ENCODE measurements at regions not wholly inside any gene's neighbourhood (a gene's known extent, or its start where the extent isn't known, plus 50 kb on each side); places are given as distances from the start of the nearest gene placed in this dataset.
"Not testable (repeated sequence)": the region's sequence is repeated elsewhere in the genome, so short reads cannot be mapped to it uniquely, and the experiment has no call there.

DNA sequence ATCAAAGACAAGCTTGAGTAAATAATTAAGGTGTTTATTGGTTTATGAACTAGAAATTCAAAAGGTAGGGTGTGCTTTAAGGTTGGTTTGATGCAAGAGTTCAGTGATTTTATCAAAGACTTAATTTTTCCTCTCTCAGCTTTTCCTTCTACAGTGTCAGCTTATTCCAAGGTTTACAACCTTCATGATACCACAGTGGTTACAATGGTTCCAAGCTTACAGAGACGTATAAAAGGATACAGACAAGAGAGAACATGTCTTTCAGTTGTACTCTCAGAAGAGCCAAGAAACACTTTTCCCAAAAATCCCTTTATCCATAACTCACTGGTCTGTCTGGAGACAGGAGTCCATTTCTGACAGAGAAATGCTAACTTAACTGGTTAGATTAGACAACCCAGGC, 93.5 kb upstream of the LOC128125822 start:
- no peak for DNase-seq

DNA sequence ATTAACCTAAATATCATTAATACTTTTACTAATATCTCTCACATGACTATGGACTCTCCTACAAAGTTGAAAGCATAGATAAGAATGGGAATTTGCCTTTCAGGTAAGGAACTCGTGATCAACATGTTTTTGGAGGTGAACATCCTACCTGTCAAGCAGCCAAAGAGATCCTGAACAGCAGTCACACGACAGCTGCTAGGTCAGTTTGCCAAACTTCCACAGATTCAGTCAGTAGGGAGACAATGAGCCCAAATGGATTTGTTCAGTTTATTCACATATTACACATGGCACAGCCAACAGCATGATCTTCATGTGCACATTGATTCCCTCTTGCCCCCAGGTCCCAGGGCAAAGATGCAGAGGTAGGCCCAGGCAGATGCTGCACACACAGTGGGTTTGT, 86.1 kb upstream of the LOC128125822 start:
- no peak for DNase-seq

DNA sequence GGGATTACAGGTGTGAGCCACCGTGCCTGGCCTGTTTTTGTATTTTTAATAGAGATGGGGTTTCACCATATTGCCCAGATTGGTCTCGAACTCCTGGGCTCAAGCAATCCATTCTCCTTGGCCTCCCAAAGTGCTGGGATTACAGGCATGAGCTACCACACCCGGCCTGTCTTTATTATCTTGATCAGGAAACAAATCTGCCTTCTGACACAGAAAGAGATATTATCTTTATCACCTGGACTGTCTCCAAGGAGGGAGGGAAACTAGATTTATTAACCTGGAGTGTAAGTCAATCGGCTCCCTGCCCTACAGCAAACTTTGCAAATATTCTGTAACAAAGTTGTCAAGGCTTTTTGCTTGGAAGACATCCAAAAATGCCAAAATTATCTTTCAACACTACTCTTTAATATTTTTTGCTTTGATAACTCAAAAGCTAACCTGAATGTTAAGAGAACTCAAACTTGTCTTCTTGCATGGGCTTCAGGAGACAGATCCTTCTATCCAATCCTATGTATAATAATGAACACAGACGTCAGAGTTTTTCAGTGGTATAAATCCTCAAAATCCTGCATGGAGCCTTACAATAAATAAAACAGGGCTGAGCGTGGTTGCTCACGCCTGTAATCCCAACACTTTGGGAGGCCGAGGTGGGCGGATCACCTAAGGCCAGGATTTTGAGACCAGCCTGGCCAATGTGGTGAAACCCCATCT, 85.0 kb upstream of the LOC128125822 start:
- DNase-seq = no peak

DNA sequence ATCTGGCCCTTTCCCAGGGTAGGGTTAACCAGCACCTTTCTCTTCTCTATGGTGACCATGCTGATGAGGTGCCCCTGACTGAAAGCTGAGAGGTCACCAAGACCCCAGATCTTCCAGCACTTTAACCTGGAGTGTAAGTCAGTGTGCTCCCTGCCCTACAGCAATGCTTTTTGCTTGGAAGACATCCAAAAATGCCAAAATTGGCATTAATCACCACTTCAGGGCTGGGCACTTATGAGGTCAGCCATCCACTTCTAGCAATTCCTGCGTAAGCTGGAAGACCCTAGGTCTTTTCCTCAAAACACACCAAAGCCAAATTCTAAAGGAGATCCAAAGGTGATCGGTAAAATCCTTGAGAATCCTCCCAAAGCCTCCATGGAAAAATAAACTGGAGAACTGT, 81.2 kb upstream of the LOC128125822 start:
- DNase-seq = no peak

DNA sequence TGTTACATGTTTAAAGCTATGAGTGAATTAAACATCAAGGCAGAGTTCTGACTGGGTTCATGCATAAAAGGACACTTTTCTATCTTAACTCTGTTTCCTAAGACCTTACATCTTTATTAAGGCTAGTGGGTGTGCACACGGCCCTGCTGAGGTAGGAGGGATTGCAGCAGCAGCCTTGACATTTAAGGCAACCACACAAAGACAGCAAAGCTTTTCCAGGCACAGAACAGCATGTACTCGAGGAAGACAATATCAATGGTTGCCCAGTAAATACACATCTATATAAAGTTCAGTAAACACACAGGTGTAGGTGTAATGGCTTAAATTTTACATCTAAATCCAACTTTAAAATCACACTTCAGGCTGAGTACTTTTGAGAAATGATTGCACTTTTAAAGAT, 79.8 kb upstream of the LOC128125822 start:
- DNase-seq = no peak

DNA sequence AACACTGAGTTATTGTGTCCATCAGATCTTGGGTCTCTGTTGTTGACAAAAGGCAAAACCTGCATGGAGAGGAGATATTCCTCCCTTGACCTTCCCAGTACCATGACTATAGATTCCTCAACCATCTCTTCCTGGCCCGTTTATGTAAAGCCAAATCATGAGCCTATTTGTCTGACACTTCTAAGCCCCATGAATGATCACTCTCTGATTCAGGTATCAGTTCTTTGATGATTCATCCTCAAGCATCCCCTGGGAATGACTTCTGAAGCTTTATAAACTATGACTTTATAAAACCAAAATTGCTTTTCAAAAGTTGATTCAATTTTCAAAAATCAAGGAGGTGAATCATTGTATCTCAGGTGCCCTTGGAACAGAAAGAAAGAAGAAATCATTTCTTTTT, 78.7 kb upstream of the LOC128125822 start:
- DNase-seq = no peak

DNA sequence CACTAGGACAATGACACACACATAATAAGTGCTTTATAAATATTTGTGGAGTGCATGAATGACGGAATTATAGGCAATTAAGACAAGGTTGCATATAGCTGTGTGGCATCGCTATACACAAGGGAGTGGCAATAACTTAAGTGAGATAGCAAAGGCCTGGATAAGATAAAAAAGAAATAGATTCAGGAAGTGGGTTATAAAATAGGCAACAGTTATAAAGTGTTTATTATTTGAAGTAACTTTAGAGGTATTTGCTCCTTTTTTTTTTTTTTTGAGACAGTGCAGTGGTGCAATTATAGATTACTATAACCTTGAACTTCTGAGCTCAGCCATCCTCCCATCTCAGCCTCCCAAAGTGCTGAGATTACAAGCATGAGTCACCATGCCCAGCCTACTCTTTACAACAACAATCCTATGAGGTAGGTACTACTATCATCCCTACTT, 75.9 kb upstream of the LOC128125822 start:
- no peak for DNase-seq

DNA sequence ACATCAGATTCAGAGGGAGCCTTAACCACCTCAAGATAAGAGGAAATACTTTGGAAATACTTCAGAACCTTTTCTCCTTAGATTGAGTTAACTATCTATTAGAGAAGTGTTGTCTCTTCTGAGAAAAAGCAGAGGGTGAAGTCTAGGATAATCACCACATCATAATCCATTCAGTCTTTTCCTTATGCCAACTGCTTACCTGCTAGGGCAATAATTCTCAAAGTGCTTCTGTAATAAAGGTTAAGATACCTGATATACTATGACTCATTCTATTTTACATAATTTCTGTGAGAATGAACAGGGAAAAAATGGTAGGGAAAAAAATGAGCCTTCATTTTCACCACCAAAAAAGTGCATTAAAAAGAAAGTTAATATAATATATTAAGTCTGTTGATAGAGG, 70.1 kb upstream of the LOC128125822 start:
- DNase-seq = no peak

DNA sequence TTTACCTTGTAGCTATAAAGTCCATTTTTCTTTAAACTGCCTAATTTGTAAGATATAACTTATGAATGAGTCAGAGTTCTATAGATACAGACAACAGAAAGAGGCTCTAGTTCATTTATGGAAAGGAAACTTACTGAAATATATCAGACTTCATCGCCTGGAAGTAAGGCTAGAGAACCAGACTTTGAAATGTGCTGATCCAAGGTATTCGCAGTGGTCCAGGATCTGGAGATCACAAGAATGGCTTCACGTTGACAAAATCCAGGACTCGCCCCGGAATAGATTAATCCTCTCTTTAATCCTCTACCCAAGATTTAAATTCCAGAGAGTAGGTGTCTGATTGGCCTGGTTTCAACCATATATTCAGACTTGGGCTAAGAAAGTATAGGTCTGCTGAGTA, 69.1 kb upstream of the LOC128125822 start:
- no peak for DNase-seq

DNA sequence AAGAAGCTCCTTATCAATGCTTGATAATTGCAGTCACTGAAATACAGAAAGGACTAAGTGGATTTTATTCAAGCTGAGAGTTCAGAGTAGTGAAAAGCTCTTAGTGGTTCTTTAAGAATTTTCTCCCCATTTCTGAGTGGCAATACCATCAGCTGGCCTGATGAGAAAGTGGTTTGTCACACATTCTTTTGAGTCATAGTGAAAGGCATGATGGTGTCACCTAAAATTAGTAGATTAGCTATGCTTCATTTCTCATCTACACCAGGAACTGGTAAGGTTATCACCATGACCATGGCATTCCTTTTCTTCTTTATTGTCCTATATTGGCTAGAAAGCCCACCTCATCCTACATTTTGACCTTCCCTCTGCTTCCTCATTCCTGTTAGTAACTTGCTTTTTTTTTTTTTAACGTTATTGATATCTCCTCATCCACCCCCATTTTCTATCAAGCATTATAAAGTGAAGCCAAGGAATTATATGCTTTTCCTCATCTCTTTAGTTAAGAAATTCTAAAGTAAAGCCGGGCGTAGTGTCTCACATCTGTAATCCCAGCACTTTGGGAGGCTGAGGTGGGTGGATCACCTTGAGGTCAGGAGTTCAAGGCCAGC, 67.4 kb upstream of the LOC128125822 start:
- DNase-seq = no peak

DNA sequence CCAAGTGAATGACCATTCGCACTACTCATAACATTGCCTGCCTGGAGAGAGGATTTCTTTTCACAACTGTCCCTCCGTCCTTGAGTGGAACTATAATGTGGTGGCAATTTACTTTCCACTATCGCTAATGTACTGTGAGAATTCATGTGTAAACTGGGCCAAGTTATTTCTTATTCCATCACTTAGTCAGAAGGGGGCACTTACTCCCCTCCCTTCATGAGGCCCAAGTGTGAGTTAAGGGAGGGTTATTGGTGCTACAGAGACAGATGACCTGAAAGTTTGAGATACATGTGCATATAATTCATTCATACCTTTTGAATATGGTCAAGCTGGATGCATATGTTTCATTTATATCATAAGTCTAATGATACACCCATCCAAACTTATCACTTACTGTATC, 65.2 kb upstream of the LOC128125822 start:
- DNase-seq = no peak

DNA sequence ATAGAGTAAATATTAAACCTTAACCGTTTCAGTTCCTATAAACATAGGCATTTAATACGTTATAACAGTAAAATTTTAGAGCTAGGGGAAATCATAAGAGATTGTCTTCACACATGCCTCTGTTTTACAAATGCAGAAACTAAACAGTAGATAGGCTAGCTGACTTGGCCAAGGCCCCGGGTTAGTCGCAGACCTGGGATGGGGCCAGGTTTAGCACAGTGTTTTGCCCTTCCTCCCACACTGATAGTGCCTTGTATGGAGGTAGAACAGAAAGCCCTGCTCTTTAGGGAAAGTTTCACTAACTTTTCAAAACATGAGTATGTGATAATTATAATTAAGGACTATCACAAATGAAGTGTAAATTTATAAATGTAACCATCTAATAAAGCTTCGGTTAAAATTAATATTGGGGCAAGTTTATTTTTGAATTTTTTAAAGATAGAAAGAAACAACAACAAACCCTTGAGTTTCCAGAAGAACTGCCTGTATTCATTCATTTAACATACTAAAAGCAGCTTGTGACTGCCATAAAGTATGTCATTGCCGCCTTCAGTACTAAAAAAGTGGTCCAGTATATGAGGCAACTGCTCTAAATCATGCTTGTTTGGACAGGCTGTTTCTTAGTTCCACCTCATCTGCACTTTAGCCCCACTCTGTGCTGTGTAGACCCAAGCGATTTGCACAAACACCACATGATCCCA, 62.5 kb upstream of the LOC128125822 start:
- peak in 2 of 3 donors; percentile 13 to 36 for DNase-seq

DNA sequence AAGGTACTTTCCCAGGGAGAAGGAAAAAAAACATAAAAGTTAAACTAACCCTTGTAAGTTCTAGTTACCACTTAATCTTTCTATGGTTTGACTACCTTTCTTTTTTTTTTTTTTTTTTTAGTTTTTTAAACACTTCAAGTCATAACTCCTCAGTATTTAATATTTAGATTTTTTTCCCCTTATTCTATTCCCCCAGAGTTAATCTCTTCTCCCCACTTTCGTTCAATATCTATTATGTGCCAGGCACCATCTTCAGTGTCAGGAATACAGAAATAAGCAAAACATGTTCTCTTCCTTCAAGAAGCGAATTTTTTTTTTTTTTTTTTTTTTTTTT, 62.0 kb upstream of the LOC128125822 start:
- no peak for DNase-seq

DNA sequence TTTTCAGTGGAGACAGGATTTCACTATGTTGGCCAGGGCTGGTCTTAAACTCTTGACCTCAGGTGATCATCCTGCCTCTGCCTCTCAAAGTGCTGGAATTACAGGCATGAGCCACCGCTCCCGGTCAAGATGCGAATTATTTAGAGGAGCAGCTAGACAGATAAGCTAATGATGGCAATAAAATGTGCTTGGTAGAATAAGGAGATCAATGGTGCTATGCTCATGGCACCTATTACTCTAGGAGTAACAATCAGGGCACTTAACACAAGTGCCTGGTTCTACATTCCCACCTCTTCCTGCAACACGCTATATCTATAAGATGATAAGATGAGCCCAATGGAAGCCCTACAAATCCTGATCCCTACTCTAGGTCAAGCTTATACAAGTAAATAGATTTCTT, 61.4 kb upstream of the LOC128125822 start:
- no peak for DNase-seq

DNA sequence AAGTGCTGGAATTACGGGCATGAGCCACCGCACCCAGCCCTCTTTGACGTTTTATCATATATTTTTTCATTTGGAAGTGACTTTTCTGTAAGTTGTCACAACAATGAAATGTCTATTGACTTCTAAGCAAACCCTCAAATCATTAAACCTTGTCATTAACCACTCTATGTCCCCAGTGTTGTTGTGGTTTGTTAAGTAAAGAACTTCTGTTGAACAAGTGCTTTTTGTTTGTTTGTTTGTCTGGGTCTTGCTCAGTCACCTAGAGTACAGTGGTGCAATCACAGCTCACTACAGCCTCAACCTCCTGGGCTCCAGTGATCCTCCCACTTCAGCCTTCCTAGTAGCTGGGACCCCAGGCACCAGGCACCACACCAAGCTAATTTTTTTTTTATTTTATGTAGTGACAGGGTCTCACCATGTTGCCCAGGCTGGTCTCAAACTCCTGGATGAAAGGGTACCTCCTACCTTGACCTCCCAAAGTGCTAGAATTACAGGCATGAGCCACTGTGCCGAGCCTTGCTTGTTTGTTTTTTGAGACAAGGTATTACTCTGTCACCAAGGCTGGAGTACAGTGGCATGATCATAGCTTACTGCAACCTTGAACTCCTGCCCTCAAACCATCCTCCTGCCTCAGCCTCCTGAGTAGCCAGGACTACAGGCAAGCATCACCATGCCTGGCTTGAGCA, 57.6 kb upstream of the LOC128125822 start:
- DNase-seq = no peak

DNA sequence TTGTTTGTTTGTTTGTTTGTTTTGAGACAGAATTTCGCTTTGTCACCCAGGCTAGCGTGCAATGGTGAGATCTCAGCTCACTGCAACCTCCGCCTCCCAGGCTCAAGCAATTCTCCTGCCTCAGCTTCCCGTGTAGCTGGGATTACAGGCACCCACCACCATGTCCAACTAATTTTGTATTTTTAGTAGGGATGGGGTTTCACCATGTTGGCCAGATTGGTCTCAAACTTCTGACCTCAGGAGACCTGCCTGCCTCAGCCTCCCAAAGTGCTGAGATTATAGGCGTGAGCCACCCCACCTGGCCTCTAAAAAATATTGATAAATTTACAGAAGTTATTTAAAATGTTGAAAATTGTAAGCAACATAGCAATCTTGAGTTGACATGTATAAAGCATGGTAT, 57.1 kb upstream of the LOC128125822 start:
- not testable (repeated sequence) for DNase-seq

DNA sequence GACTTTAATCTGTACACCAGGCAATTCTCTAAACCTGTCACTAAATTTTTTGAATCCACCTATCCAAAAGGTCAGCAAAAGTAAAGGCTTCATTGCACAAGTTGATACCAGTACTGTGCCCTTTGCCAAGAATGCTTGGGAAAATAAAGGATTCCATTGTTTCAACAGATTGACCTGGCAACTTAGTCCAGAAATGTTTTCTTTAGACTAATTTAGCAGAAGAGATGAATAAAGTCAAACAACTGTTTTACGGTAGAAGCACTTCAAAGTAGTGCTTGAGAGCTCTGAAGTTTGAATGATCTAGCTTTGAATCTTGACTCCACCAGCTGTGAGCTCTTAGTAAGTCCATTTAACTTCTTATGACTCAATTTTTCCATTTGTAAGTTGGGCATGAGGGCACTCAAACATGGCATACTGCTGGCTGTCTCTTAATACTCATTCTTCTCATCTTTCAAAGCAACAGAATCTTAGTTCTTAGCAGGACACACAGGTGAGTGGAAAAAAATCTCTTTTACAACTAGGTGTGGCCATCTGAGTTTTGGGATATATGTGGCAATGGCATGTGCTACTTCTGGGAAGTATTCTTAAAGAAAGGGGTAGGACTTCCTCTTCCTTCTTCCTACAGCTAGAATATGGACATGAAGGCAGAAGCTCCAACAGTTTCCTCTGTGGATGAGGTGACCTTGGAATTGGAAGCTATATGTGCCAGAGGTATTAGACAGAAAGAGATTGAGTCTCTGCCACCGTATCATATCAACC, 55.9 kb upstream of the LOC128125822 start:
- no peak for DNase-seq

DNA sequence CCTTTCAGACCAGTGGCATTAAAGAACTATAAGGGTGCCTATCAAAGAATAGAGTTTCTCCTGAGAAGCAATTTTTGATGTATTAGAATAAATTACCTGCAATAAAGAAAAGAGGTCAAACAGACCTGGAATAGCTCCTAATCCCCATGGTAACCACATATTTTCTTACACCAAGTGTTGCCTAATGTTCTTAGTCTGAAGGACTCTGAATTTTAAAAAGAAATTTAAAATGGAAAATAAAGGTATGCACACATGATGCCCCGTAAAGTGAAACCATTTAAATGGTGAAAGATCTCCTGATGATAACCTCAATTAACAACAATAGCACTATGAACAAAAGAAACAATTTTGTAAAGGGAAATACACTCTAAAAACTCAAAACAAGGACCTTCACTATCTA, 55.1 kb upstream of the LOC128125822 start:
- no peak for DNase-seq

DNA sequence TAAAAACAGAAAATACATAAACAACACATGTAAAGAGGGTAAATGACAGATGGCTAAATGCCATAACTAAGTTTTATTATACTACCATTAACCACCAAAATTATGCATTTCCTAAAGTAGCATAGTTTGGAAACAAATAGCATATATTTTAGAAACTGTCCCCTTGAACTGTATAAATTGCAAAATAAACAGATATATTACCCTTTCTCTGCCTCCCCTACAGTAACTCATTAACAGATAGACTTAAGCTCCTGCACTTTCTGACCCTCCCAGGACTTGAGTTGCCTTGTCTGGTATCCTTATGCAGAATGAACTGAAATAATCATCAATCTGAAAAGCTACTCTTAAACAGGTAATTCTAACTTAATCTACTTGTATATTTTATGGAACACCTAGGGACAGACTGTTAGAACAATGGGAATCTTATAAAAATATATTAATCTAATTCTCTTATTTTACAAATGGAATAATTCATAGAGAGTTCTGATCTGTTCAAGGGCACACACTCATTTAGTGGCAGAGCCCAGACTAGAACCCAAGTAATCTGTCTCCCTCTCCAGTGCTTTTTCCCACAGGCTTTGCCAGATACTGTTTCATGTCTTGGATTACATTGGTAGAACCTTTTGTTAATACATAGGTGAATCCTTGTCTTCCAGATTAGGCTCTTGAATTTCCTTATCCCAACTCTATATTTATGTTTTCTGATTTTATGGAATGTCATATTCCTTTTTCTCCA, 50.6 kb upstream of the LOC128125822 start:
- DNase-seq = no peak

All from muscle of back (tissue), 3 donors.